GM12878 (cell line): ENCODE measurements at regions not wholly inside any gene's neighbourhood (a gene's known extent, or its start where the extent isn't known, plus 50 kb on each side); places are given as distances from the start of the nearest gene placed in this dataset.

Source experiments
- ATAC-seq: fragments of 200-7000 bp; cut with Tn5 transposase; 3 replicates; pipeline ENCODE4 v1.9.1; 2020; ENCODE audit warnings: mild to moderate bottlenecking, moderate library complexity
- BruUV-seq: library from RNA; stranded (reverse); fragments of 400-500 nt; replicated peaks from 2 replicates; lab custom pipeline; 2021; lab: Mats Ljungman, UMichigan
- CTCF ChIA-PET: fragments of 300-600 bp; sonication (Branson Sonifier 250); formaldehyde crosslinking; extraction: SDS; loops from one replicate; lab custom pipeline; 2021; ENCODE audit warnings: inconsistent platforms; lab: Yijun Ruan, JAX
- POLR2A ChIA-PET: fragments of 350-600 bp; formaldehyde crosslinking; extraction: SDS; loops from one replicate; lab custom pipeline; 2021; ENCODE audit warnings: inconsistent platforms; lab: Charles Lee
- RAD21 ChIA-PET: fragments of 300-600 bp; sonication (Branson Sonifier 250); formaldehyde crosslinking; loops from one replicate; lab custom pipeline; 2023; ENCODE audit warnings: antibody characterized with exemption; ENCODE audit not compliant: unreplicated experiment; lab: Charles Lee
- SMC1A ChIA-PET: fragments of 300-600 bp; sonication (Branson Sonifier 250); formaldehyde crosslinking; loops from one replicate; lab custom pipeline; 2023; ENCODE audit not compliant: unreplicated experiment, uncharacterized antibody; lab: Charles Lee
- DNase-seq: peaks from one replicate; pipeline ENCODE4 v3.0.0-alpha.2; 2011; ENCODE audit warnings: low read depth, low spot score
- FAIRE-seq: peaks from 3 replicates; lab custom pipeline; 2011; peaks lifted over from hg19 to GRCh38; lab: Jason Lieb, UNC
- H2AFZ ChIP-seq: 2 replicates; pipeline ENCODE4 v1.6.0; 2011; ENCODE audit warnings: low read depth, low read length, control low read depth; ENCODE audit not compliant: control insufficient read depth
- H3K27ac ChIP-seq: 2 replicates; pipeline ENCODE4 v1.5.1; 2011; ENCODE audit warnings: control low read depth; ENCODE audit not compliant: control insufficient read depth, insufficient read depth
- H3K27me3 ChIP-seq, 2 experiments: replicated peaks in 1 of 2; 2 replicates each; pipeline versions ENCODE4 v1.6.0 to v1.6.1; 2011; ENCODE audit warnings: low read length in 1 of 2; ENCODE audit not compliant: control insufficient read depth in 2 of 2, insufficient read depth in 2 of 2
- H3K36me3 ChIP-seq, 2 experiments: 2 replicates each; pipeline ENCODE4 v1.5.1; 2011; ENCODE audit warnings: low read length in 1 of 2; ENCODE audit not compliant: control insufficient read depth in 2 of 2, insufficient read depth in 2 of 2
- H3K4me1 ChIP-seq: 2 replicates; pipeline ENCODE4 v1.6.1; 2011; ENCODE audit warnings: mild to moderate bottlenecking, low read length, moderate library complexity, mixed read lengths; ENCODE audit not compliant: control insufficient read depth, insufficient read depth
- H3K4me2 ChIP-seq: 2 replicates; pipeline ENCODE4 v1.6.0; 2011; ENCODE audit warnings: control low read depth; ENCODE audit not compliant: control insufficient read depth, insufficient read depth
- H3K4me3 ChIP-seq: fragments of 200-600 bp; sonication (generic); 2 replicates; pipeline ENCODE4 v1.5.1; 2016
- H3K79me2 ChIP-seq: 2 replicates; pipeline ENCODE4 v1.6.0; 2011; ENCODE audit warnings: low read length; ENCODE audit not compliant: control insufficient read depth, insufficient read depth
- H3K9ac ChIP-seq: 2 replicates; pipeline ENCODE4 v1.8.0; 2011; ENCODE audit warnings: low read length, control low read depth, mixed read lengths; ENCODE audit not compliant: control insufficient read depth, insufficient read depth
- H3K9me3 ChIP-seq: replicated peaks from 3 replicates; pipeline ENCODE4 v1.5.1; 2011; ENCODE audit warnings: mild to moderate bottlenecking, low read length; ENCODE audit not compliant: control insufficient read depth, insufficient read depth
- H4K20me1 ChIP-seq: 2 replicates; pipeline ENCODE4 v1.6.0; 2011; ENCODE audit not compliant: control insufficient read depth, insufficient read depth
- CBX3 ChIP-seq: fragments of 200-600 bp; sonication (generic); IDR thresholded peaks from 2 replicates; pipeline ENCODE4 v1.6.1; 2016; ENCODE audit warnings: low read depth, borderline replicate concordance
- CEBPZ ChIP-seq: fragments of 150-350 bp; IDR thresholded peaks from 2 replicates; pipeline ENCODE4 v1.6.1; 2016; ENCODE audit warnings: low read depth, low read length
- CHD2 ChIP-seq: IDR thresholded peaks from 2 replicates; pipeline ENCODE4 v1.6.1; 2011; ENCODE audit warnings: low read depth, low read length, improper control_type of control experiment, borderline replicate concordance
- CREB1 ChIP-seq: IDR thresholded peaks from 2 replicates; pipeline ENCODE4 v1.6.1; 2012; ENCODE audit warnings: low read depth, mild to moderate bottlenecking, inconsistent platforms
- ELK1 ChIP-seq: IDR thresholded peaks from 2 replicates; pipeline ENCODE4 v1.6.1; 2012; ENCODE audit warnings: low read depth, low read length, improper control_type of control experiment
- FOS ChIP-seq: IDR thresholded peaks from 3 replicates; pipeline ENCODE4 v1.6.1; 2011; ENCODE audit warnings: borderline replicate concordance; ENCODE audit not compliant: insufficient read length; ENCODE audit errors: extremely low read depth
- FOXM1 ChIP-seq: IDR thresholded peaks from 2 replicates; pipeline ENCODE4 v1.6.1; 2012; ENCODE audit warnings: low read depth, mild to moderate bottlenecking, inconsistent platforms, low read length, moderate library complexity
- MAX ChIP-seq: IDR thresholded peaks from 2 replicates; pipeline ENCODE4 v1.6.1; 2012; ENCODE audit warnings: low read depth, low read length, improper control_type of control experiment
- POLR2AphosphoS2 ChIP-seq: IDR thresholded peaks from 2 replicates; pipeline ENCODE4 v1.6.1; 2011; ENCODE audit warnings: low read depth, mild to moderate bottlenecking, low read length, improper control_type of control experiment, moderate library complexity
- RUNX3 ChIP-seq: IDR thresholded peaks from 2 replicates; pipeline ENCODE4 v1.6.1; 2012; ENCODE audit warnings: low read length, inconsistent platforms
- SREBF1 ChIP-seq: IDR thresholded peaks from 2 replicates; pipeline ENCODE4 v1.6.1; 2012; ENCODE audit warnings: mild to moderate bottlenecking, low read length
- SRF ChIP-seq, 2 experiments: IDR thresholded peaks; 2 replicates each; pipeline ENCODE4 v1.6.1; 2011; ENCODE audit warnings: low read depth in 2 of 2, low read length in 2 of 2, mild to moderate bottlenecking in 1 of 2, moderate library complexity in 1 of 2
- TARDBP ChIP-seq: IDR thresholded peaks from 2 replicates; pipeline ENCODE4 v1.6.1; 2016; ENCODE audit warnings: borderline replicate concordance
- WRNIP1 ChIP-seq: IDR thresholded peaks from 2 replicates; pipeline ENCODE4 v1.6.1; 2011; ENCODE audit warnings: low read depth, low read length, improper control_type of control experiment, borderline replicate concordance
- ZBTB40 ChIP-seq: fragments of 450-650 bp; IDR thresholded peaks from 2 replicates; pipeline ENCODE4 v1.6.1; 2016; ENCODE audit warnings: mild to moderate bottlenecking, moderate library complexity, borderline replicate concordance
- ZNF217 ChIP-seq: fragments of 450-650 bp; IDR thresholded peaks from 2 replicates; pipeline ENCODE4 v1.6.1; 2017; ENCODE audit warnings: antibody characterized with exemption, mild to moderate bottlenecking
- ZNF24 ChIP-seq: fragments of 450-650 bp; IDR thresholded peaks from 2 replicates; pipeline ENCODE4 v1.6.1; 2017; ENCODE audit warnings: antibody characterized with exemption, mild to moderate bottlenecking
- WGBS: methylation state at CpG from one replicate; pipeline ENCODE4 v1.1.6; 2016; ENCODE audit warnings: low lambda C conversion rate; ENCODE audit not compliant: insufficient replicate concordance, insufficient coverage; ENCODE audit errors: missing lambda C conversion rate; 5-methylcytosine and 5-hydroxymethylcytosine counted together
- in situ Hi-C: fragments of 300-500 bp; cut with MboI; formaldehyde crosslinking; loops from 9 replicates; pipeline ENCODE4 v1.14.3; 2018; ENCODE audit warnings: mixed read lengths
- intact Hi-C: fragments of 100-400 bp; cut with micrococcal nuclease; formaldehyde crosslinking; loops from one replicate; pipeline ENCODE4 v1.14.2; 2022; ENCODE audit not compliant: unreplicated experiment

GRCh38 chr21:24594082-24594481 lies 1013.2 kb downstream of the MRPL39 start:
- no peaks in the 10 kb centered on the region for H3K9me3 ChIP-seq
- ATAC-seq (no peak), FAIRE-seq (no peak), DNase-seq (no peak)
- H2AFZ ChIP-seq = no peak overlapping the region
- in situ Hi-C loops = no loop called here
- no peak overlapping the region for H3K9ac ChIP-seq
- ChIA-PET SMC1A (no interaction called here), POLR2A (no interaction called here), CTCF (no interaction called here), RAD21 (no interaction called here)
- H3K36me3 ChIP-seq = no peaks in the 10 kb centered on the region
- no peak overlapping the region for H3K4me2 ChIP-seq
- TF ChIP-seq CREB1 (no peak), ZNF217 (no peak), ZBTB40 (no peak), SRF (IDR thresholded peaks at IDR 0.05; ENCODE audit: low read depth in 2 of 2, low read length in 2 of 2) (no peak), ELK1 (no peak), POLR2AphosphoS2 (no peak), FOS (no peak), CBX3 (no peak), CHD2 (no peak), CEBPZ (no peak), ZNF24 (no peak), MAX (no peak), TARDBP (no peak), RUNX3 (no peak), WRNIP1 (no peak), SREBF1 (no peak), FOXM1 (no peak)
- BruUV-seq = no TSS peak
- intact Hi-C loops = no loop called here
- no peaks in the 10 kb centered on the region for H3K79me2 ChIP-seq
- no peaks in the 10 kb centered on the region for H3K4me1 ChIP-seq
- WGBS = 0% methylated on average over 3 of the region's 3 CpGs
- no peaks in the 10 kb centered on the region for H4K20me1 ChIP-seq
- H3K4me3 ChIP-seq = no peak overlapping the region
- H3K27ac ChIP-seq = no peak overlapping the region
- no peaks in the 10 kb centered on the region for H3K27me3 ChIP-seq
